GM23338 (cell line): ENCODE measurements at regions not wholly inside any gene's neighbourhood (a gene's known extent, or its start where the extent isn't known, plus 50 kb on each side); places are given as distances from the start of the nearest gene placed in this dataset.

Experiments used
- ATAC-seq: fragments of 200-7000 bp; cut with Tn5 transposase; 3 replicates; pipeline ENCODE4 v1.9.1; 2020
- DNase-seq: peaks from one replicate; pipeline ENCODE4 v3.0.0-alpha.2; 2015; ENCODE audit warnings: low spot score
- H2AFZ ChIP-seq: fragments of 200-600 bp; sonication (generic); 2 replicates; pipeline ENCODE4 v1.8.0; 2016; ENCODE audit warnings: antibody characterized with exemption, mild to moderate bottlenecking, moderate library complexity
- H3F3A ChIP-seq: fragments of 200-600 bp; sonication (generic); replicated peaks from 2 replicates; pipeline ENCODE4 v1.8.0; 2017; ENCODE audit warnings: antibody characterized with exemption, mixed run types, low read depth
- H3K27ac ChIP-seq: fragments of 200-600 bp; sonication (generic); 2 replicates; pipeline ENCODE4 v1.6.1; 2016; ENCODE audit warnings: low read depth
- H3K27me3 ChIP-seq: fragments of 200-600 bp; sonication (generic); 2 replicates; pipeline ENCODE4 v1.8.0; 2016; ENCODE audit warnings: mild to moderate bottlenecking, mixed run types, moderate library complexity; ENCODE audit not compliant: insufficient read depth
- H3K36me3 ChIP-seq: fragments of 200-600 bp; sonication (generic); 2 replicates; pipeline ENCODE4 v1.8.0; 2016; ENCODE audit warnings: mild to moderate bottlenecking; ENCODE audit not compliant: insufficient read depth
- H3K4me1 ChIP-seq: fragments of 200-600 bp; sonication (generic); 2 replicates; pipeline ENCODE4 v1.8.0; 2016; ENCODE audit warnings: mild to moderate bottlenecking, moderate library complexity; ENCODE audit not compliant: insufficient read depth
- H3K4me2 ChIP-seq: fragments of 200-600 bp; sonication (generic); 2 replicates; pipeline ENCODE4 v1.7.1; 2017; ENCODE audit warnings: mixed run types
- H3K4me3 ChIP-seq: fragments of 200-600 bp; sonication (generic); 2 replicates; pipeline ENCODE4 v1.6.1; 2016; ENCODE audit warnings: mixed run types
- H3K79me2 ChIP-seq: fragments of 200-600 bp; sonication (generic); replicated peaks from 2 replicates; pipeline ENCODE4 v1.8.0; 2017; ENCODE audit warnings: mild to moderate bottlenecking; ENCODE audit not compliant: insufficient read depth
- H3K9me2 ChIP-seq: fragments of 200-600 bp; sonication (generic); 2 replicates; pipeline ENCODE4 v1.8.0; 2017; ENCODE audit not compliant: insufficient read depth
- H4K20me1 ChIP-seq: fragments of 200-600 bp; sonication (generic); replicated peaks from 2 replicates; pipeline ENCODE4 v1.8.0; 2017; ENCODE audit warnings: mild to moderate bottlenecking; ENCODE audit not compliant: insufficient read depth
- H3K27ac Mint-ChIP-seq: 2 replicates; pipeline ENCODE4 v1.8.0; 2020; ENCODE audit warnings: inconsistent platforms, mild to moderate bottlenecking, moderate library complexity, mixed read lengths
- H3K27me3 Mint-ChIP-seq: 3 replicates; pipeline ENCODE4 v1.8.0; 2022; ENCODE audit warnings: low read depth, mild to moderate bottlenecking, moderate library complexity, mixed read lengths, inconsistent platforms; ENCODE audit not compliant: insufficient read depth, poor library complexity
- H3K36me3 Mint-ChIP-seq: 3 replicates; pipeline ENCODE4 v1.8.0; 2021; ENCODE audit warnings: low read depth, mild to moderate bottlenecking, inconsistent platforms, moderate library complexity, mixed read lengths
- H3K4me1 Mint-ChIP-seq: 3 replicates; pipeline ENCODE4 v1.8.0; 2020; ENCODE audit warnings: mild to moderate bottlenecking, inconsistent platforms, mixed read lengths
- H3K4me3 Mint-ChIP-seq: 3 replicates; pipeline ENCODE4 v1.8.0; 2021; ENCODE audit warnings: moderate library complexity, mild to moderate bottlenecking, inconsistent platforms, mixed read lengths
- H3K9me3 Mint-ChIP-seq: 3 replicates; pipeline ENCODE4 v1.8.0; 2020; ENCODE audit warnings: moderate library complexity, mild to moderate bottlenecking, inconsistent platforms, mixed read lengths
- CREB1 ChIP-seq: fragments of 250-450 bp; sonication (Bioruptor Pico); IDR thresholded peaks from 2 replicates; pipeline ENCODE4 v1.5.0; 2020; ENCODE audit warnings: low read depth, mild to moderate bottlenecking, moderate library complexity
- CTCF ChIP-seq, 2 experiments: fragments of 200-600 bp in 1 of 2; sonication (generic) in 1 of 2; conservative IDR thresholded peaks; 2 replicates each; pipeline versions ENCODE4 v1.5.1 to v1.6.1; 2016 to 2017; ENCODE audit warnings: antibody characterized with exemption in 2 of 2, low read depth in 2 of 2, mild to moderate bottlenecking in 2 of 2, moderate library complexity in 1 of 2
- ETS1 ChIP-seq: IDR thresholded peaks from 2 replicates; pipeline ENCODE4 v1.6.1; 2016; ENCODE audit warnings: antibody characterized with exemption
- EZH2 ChIP-seq: fragments of 200-600 bp; sonication (generic); IDR thresholded peaks from one replicate; pipeline ENCODE4 v1.8.0; 2017; ENCODE audit warnings: antibody characterized with exemption, mild to moderate bottlenecking, low read depth; ENCODE audit not compliant: unreplicated experiment
- EZH2phosphoT487 ChIP-seq: fragments of 200-600 bp; sonication (generic); IDR thresholded peaks from one replicate; pipeline ENCODE4 v1.8.1; 2018; ENCODE audit warnings: antibody characterized with exemption; ENCODE audit not compliant: unreplicated experiment
- JUNB ChIP-seq: IDR thresholded peaks from one replicate; pipeline ENCODE4 v1.6.1; 2016; ENCODE audit warnings: antibody characterized with exemption; ENCODE audit not compliant: unreplicated experiment
- NANOG ChIP-seq: IDR thresholded peaks from 2 replicates; pipeline ENCODE4 v1.6.1; 2016; ENCODE audit warnings: antibody characterized with exemption, borderline replicate concordance
- POLR2AphosphoS5 ChIP-seq: IDR thresholded peaks from 2 replicates; pipeline ENCODE4 v1.6.1; 2016; ENCODE audit warnings: antibody characterized with exemption, low read depth
- REST ChIP-seq: IDR thresholded peaks from one replicate; pipeline ENCODE4 v1.6.1; 2018; ENCODE audit warnings: antibody characterized with exemption; ENCODE audit not compliant: unreplicated experiment
- STAT1 ChIP-seq: IDR thresholded peaks from one replicate; pipeline ENCODE4 v1.6.1; 2016; ENCODE audit warnings: antibody characterized with exemption; ENCODE audit not compliant: unreplicated experiment
- ZNF114 ChIP-seq: fragments of 250-450 bp; sonication (Bioruptor Pico); IDR thresholded peaks from 2 replicates; pipeline ENCODE4 v1.5.0; 2020; ENCODE audit warnings: mild to moderate bottlenecking, moderate library complexity
- ZNF331 ChIP-seq: fragments of 250-450 bp; sonication (Bioruptor Pico); IDR thresholded peaks from 2 replicates; pipeline ENCODE4 v1.5.0; 2020; ENCODE audit warnings: low read depth, mild to moderate bottlenecking, moderate library complexity
- ZNF462 ChIP-seq: fragments of 250-450 bp; sonication (Bioruptor Pico); IDR thresholded peaks from 2 replicates; pipeline ENCODE4 v1.5.0; 2020; ENCODE audit warnings: mild to moderate bottlenecking, moderate library complexity

- Histone ChIP-seq H3K4me3 (no peak overlapping the region), H3K36me3 (no peaks in the 10 kb centered on the region), H2AFZ (no peak overlapping the region), H4K20me1 (no peaks in the 10 kb centered on the region), H3K27ac (no peak overlapping the region), H3K4me1 (peaks cover 7% of the 10 kb centered on the region; the same call in 1 of the 2 replicates), H3F3A (no peaks in the 10 kb centered on the region), H3K27me3 (peaks cover 65% of the 10 kb centered on the region), H3K4me2 (no peak overlapping the region), H3K9me2 (no peaks in the 10 kb centered on the region), H3K79me2 (no peaks in the 10 kb centered on the region)
- no peak for TF ChIP-seq CTCF (conservative IDR thresholded peaks at IDR 0.05; ENCODE audit: low read depth in 2 of 2)
- no peak for TF ChIP-seq ZNF114 (CRISPR knock-in tag)
- no peak for TF ChIP-seq ZNF331
- TF ChIP-seq ETS1: no peak
- TF ChIP-seq ZNF462 (CRISPR knock-in tag): no peak
- TF ChIP-seq REST: no peak
- no peak for TF ChIP-seq JUNB
- TF ChIP-seq POLR2AphosphoS5: no peak
- TF ChIP-seq NANOG: no peak
- TF ChIP-seq STAT1: no peak
- no peak for TF ChIP-seq EZH2phosphoT487
- no peak for TF ChIP-seq CREB1
- TF ChIP-seq EZH2: no peak
- Mint-ChIP-seq H3K36me3 (peaks cover 69% of the 10 kb centered on the region), H3K4me1 (no peaks in the 10 kb centered on the region; the same call in 2 of the 3 replicates), H3K4me3 (no peak overlapping the region), H3K9me3 (no peaks in the 10 kb centered on the region; the same call in 1 of the 3 replicates), H3K27ac (no peak overlapping the region), H3K27me3 (peaks cover 5% of the 10 kb centered on the region)
- no peak for ATAC-seq
- DNase-seq: no peak
These were observed 56.4 kb downstream of the FZD10 start for GRCh38 chr12:130218682-130219081.
